ENCODE measurements at regions not wholly inside any gene's neighbourhood (a gene's known extent, or its start where the extent isn't known, plus 50 kb on each side); places are given as distances from the start of the nearest gene placed in this dataset.
A peak's percentile ranks its signal among the peaks of the same experiment; 100 is the strongest.

- peak; percentile 79 for DNase-seq (ENCODE audit: low read depth)
- no peak overlapping the region for H3K4me3 ChIP-seq (replicated peaks; ENCODE audit: low read depth, low read length)
- TF ChIP-seq CTCF (IDR thresholded peaks at IDR 0.05; ENCODE audit: low read length, missing control alignments): peak; percentile 58
Observed at GRCh38 chr3:132180337-132180791, 136.8 kb upstream of the ACP3 start.

DNA sequence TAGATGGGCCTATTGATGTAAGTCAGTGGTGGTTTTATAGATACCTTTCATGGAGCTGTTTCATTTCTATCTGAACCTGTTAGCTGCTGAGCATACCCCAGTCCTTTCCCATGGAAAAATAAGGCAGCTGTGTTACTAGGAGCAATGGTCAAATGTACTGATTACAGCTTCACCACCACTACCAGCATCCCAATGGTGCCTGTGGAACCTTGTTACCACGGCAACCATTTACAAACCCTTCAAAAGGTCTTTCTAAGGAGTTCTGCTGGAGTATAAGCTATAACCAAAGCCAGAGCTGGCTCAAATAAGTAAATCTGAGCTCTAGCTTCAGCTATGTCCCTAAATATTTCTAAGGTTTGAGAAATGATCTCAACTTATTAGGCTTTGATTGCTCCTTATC, 133.4 kb upstream of the ACP3 start:
- TF ChIP-seq CTCF (IDR thresholded peaks at IDR 0.05; ENCODE audit: low read length, missing control alignments): no peak
- no peak overlapping the region for H3K4me3 ChIP-seq (replicated peaks; ENCODE audit: low read depth, low read length)
- no peak for DNase-seq (ENCODE audit: low read depth)

DNA sequence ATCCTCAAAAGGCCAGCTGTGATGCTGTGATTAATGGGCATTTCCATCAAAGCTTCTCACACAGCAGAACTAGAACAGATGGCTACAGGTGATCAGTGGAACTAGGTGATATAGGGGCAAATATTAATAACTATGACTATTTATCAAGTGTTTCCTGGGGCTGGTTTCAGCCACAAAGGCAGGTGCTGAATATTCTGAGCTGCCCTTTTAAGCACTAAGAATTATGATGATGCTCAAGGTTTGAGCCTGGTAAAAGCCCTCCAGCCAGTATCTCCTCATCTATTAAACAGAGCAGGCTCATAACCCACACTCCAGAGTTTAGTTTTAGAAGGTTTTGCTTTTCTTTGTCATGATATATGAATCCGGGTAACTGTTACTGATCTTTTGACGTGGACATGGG, 129.5 kb upstream of the ACP3 start:
- no peak for TF ChIP-seq CTCF (IDR thresholded peaks at IDR 0.05; ENCODE audit: low read length, missing control alignments)
- no peak for DNase-seq (ENCODE audit: low read depth)
- H3K4me3 ChIP-seq (replicated peaks; ENCODE audit: low read depth, low read length): no peak overlapping the region

GRCh38 chr3:132189601-132190000, 127.6 kb upstream of the ACP3 start:
- no peak for DNase-seq (ENCODE audit: low read depth)
- TF ChIP-seq CTCF (IDR thresholded peaks at IDR 0.05; ENCODE audit: low read length, missing control alignments): no peak
- H3K4me3 ChIP-seq (replicated peaks; ENCODE audit: low read depth, low read length): no peak overlapping the region

DNA sequence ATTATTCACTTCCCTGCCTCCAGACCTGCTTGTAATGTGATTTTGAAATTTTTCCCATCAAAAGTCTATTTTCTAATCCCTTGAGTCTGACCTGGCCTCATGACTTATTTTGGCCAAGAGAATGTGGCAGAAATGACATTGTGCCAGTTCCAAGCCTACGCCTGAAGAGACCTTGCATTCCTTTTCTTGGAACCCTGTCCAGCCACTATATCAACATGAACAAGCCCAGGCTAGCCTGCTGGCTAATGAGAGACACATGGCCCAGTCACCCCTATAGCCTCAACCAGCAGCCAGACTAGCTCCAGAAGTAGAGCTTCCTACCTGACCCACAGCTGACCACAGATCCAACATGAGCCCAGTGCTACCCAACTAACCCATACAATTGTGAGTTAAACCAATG, 121.1 kb upstream of the ACP3 start:
- H3K4me3 ChIP-seq (replicated peaks; ENCODE audit: low read depth, low read length): no peak overlapping the region
- DNase-seq (ENCODE audit: low read depth): no peak
- TF ChIP-seq CTCF (IDR thresholded peaks at IDR 0.05; ENCODE audit: low read length, missing control alignments): no peak

- no peak overlapping the region for H3K4me3 ChIP-seq (replicated peaks; ENCODE audit: low read depth, low read length)
- DNase-seq (ENCODE audit: low read depth): no peak
- no peak for TF ChIP-seq CTCF (IDR thresholded peaks at IDR 0.05; ENCODE audit: low read length, missing control alignments)
Observed at GRCh38 chr3:132198516-132198915, 118.7 kb upstream of the ACP3 start.

GRCh38 chr3:132199451-132199850, 117.8 kb upstream of the ACP3 start:
- no peak for DNase-seq (ENCODE audit: low read depth)
- no peak for TF ChIP-seq CTCF (IDR thresholded peaks at IDR 0.05; ENCODE audit: low read length, missing control alignments)
- H3K4me3 ChIP-seq (replicated peaks; ENCODE audit: low read depth, low read length): no peak overlapping the region
